ENCODE measurements at regions not wholly inside any gene's neighbourhood (a gene's known extent, or its start where the extent isn't known, plus 50 kb on each side); places are given as distances from the start of the nearest gene placed in this dataset.
A peak's percentile ranks its signal among the peaks of the same experiment; 100 is the strongest.

DNA sequence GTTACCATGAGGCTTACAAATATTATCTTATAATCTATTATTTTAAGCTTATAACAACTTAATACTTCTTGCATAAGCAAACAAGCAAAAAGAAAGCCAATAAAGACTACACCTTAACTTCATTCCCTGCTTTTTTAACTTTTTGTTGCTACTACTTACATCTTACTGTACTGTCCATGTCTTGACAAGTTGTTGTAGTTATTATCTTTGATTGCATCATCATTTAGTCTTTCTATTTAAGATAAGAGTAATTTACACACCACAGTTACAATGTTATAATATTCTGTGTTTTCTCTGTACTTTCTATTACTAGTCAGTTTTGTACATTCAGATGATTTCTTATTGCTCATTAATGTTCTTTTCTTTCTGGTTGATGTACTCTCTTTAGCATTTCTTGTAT, 346.6 kb downstream of the SMARCA1 start:
- DNase-seq, result no peak

DNA sequence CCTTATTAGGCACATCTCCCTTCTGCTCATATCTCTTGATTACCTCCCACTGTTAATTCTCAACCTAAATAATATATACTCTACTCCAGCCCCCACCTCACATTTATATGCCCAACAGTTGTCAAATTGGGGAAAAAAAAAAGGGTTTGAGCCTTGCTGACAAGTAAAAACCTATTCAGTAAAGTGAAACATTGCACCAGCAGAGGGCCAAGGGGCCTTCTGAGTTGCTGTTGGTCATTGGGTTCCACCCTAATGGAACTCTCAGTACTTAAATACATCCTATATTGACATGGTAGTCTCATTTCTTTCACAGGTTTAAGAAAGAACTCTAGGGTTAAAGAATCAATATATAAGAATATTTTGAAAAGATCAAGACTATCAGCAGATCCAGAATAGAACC, 362.2 kb downstream of the SMARCA1 start:
- no peak for DNase-seq

GRCh38 chrX:129158505-129158904, 364.8 kb downstream of the SMARCA1 start:
- no peak for DNase-seq

DNA sequence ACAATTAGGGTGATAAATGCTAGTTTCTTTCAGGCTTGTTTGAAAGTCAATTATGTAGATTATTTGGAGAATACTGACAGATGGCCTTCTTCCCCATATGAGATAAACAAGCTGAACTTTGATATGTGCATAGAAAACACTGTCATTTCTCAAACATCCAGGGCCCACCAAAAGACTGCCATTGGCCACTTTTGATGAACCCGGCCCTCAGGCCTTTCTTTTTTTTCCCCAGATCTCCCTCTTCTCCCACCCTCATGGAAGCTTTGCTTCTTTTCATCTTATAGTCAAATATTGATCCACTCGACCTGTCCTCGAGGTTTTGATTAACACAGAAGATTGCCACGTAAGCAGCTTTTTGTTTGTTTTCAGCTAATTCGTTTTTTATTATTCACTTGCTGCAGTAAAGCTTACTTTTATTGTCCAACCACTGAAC, 377.4 kb downstream of the SMARCA1 start:
- no peak for DNase-seq

DNA sequence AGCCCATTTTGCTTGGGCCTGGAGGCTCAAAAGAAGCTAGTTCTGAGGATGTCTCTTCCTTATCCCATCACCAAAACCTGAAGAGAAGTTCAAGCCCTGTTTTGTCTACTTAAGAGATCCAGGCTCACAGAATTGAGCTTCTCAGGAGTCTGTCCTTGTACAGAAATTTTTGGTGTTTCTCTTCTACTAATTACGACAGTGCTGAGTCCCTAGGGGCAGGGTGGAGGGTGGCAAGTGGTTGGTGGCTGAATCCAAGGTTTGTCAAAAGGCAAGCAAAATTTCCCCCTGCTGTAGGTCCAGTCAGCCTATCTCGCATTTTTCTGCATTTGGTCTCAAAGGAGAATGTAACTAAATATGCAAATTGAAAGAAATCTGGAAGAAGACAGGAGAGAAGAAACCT, 377.9 kb downstream of the SMARCA1 start:
- DNase-seq, result no peak

DNA sequence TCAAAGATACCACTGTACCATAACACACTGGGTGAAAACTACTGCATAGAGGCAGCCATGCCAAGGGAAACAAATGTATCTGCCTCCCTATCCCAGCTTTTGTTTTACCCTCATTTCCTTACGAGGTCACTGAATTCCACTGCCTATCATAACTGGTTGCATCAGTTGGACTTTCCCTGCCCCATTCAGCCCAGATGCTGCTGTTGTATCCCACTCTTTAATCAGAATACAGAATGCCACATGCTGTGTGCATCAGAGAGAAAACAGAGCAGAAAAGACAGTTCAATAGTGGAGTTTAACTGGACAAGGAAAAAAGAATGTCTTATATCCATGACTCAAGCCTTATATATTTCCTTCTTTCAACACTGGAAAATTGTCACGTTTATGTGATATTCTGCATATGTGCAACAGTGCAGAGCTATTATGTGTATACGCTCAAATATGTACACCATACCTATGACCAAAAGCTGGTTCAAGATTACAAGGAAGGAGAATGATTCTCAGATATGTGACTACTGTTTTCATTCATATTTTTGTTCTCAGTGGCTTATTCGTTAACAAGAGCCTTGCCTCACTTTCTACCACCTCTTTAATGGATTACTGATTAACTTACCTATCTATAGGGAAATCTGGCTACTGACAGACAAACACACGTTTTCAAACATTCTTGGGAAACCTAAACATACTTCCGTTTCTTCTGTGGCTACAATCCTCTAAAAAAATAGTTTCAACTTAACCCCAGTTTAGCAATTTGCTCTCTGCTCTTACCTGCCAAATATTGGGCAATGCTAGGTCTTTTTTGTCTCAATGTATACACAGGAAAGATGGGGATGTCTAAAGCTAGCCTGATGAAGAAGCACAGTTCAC, 378.9 kb downstream of the SMARCA1 start:
- DNase-seq, result no peak

DNA sequence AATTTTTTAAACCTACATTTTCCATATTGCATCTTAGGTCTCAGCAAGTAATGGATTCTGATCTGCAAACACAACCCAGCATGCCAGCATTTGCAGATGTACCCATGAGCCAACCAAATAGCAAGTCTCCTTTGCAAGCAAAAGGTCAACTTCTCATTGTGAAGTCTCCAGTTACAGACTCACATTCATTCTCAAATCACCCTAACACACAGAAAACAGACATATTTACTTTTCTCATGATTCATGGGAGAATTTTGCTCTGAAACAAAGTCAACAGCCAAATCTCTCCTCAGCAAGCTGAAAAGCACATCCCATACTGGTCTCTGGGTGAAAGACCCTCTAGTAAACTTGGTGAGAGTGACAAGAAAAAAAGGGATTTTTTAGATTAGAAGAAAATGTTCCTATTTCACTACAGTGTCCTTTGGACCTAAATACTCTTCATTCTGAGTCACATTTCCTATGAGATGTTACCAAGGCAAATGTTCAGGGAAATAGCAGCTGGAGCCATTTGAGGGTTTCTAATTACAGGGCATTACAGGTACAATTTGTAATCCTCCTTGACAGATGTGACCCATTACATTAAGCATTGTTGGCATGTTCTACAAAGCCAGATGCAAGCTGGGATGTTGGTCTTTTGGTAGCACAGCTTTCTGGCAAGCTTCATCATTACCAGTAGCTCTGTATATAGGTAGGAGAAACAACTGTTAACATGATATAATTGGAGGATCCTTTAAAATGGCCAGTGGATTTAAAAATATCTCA, 383.3 kb downstream of the SMARCA1 start:
- no peak for DNase-seq

GRCh38 chrX:129125122-129125914, 398.0 kb downstream of the SMARCA1 start:
- no peak for DNase-seq

GRCh38 chrX:129123795-129124194, 399.5 kb downstream of the SMARCA1 start:
- no peak for DNase-seq

GRCh38 chrX:129116676-129117470, 406.4 kb downstream of the SMARCA1 start:
- DNase-seq, result no peak

DNA sequence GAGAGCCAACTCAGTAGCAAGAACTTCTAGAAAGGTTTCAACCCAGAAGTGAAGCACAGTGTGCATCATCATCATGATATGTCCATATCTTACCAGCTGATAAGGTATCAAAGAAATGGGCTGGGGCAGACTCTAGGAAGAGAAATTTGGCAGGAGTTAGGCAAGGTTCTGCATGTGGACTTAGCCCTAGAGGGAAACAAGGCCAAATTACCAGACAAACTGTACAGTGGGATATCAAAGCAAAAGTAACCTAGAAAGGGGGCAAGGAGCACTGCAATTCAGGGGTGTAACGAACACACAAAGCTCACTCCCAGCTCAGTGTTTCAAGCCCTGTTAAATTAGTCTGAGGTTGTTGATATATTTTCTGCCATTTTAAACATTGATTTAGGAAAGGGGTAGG, 407.4 kb downstream of the SMARCA1 start:
- DNase-seq, result no peak

- DNase-seq, result peak; percentile 12
Observed at GRCh38 chrX:129115104-129115503, 408.2 kb downstream of the SMARCA1 start.

- DNase-seq, result no peak
Observed at GRCh38 chrX:129111081-129111798, 412.1 kb downstream of the SMARCA1 start.

GRCh38 chrX:129108936-129109335, 414.4 kb downstream of the SMARCA1 start:
- no peak for DNase-seq

DNA sequence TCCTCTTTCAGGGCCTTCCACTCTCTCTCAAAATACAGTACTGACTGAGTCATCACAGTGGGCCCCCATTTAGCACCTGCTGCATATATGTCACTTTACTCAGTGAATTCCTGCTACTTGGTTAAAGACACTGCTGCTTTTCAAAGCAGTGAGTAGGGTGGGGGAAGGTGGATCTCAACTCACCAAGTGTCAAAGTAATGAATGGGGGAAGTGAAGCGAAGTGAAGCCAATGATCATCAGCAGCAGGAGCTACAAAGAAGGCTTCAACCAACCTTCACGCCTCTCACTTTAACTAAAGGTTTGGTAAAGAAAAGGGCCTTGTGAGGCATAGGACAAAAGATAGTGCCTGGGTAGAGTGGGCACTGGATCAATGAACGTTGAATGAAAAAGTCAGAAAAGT, 424.1 kb downstream of the SMARCA1 start:
- DNase-seq, result no peak

DNA sequence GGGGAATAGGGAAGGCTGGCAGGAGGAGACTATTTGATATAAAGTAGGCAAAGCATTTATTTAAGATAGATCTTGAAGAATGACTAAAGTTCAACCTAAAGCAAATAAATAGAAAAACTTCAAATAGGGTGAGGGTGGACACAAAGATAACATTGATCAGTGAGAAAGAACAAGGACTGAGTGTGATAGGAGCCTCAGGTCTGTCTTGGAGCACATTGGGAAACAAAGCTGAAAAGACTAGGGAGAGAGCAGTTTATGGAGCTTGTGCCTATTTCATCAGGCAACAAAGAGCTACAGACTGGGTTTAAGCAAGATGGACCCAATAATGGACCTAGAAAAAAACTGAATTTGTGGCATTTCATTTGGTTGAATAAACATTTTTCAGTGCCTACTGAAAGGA, 425.6 kb downstream of the SMARCA1 start:
- DNase-seq, result no peak

GRCh38 chrX:129093706-129094105, 429.6 kb downstream of the SMARCA1 start:
- DNase-seq, result no peak

- no peak for DNase-seq
Observed at GRCh38 chrX:129092757-129093156, 430.5 kb downstream of the SMARCA1 start.

DNA sequence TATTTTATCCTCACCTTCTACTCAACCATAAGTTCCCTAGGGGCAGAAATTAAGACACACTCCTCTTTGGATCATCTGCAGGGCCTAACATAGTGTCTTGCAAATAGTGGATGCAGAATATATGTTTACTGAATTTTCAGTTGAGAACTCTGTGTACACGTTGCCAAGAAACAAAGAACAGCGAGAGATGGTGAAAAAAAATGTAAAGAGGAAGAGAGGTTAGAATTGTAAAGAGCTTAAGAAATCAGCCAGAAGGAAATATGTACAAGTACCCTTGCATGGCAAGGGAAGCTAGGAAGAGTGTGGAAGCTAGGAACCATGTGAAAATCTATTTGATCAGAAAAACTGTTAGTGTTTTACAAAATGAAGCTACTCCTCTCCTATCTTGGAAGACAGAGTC, 431.0 kb downstream of the SMARCA1 start:
- no peak for DNase-seq

- DNase-seq, result no peak
Observed at GRCh38 chrX:129091097-129091496, 432.2 kb downstream of the SMARCA1 start.

- DNase-seq, result no peak
Observed at GRCh38 chrX:129086802-129087201, 436.5 kb downstream of the SMARCA1 start.

Data from renal pelvis (tissue), 1 donor.